ENCODE measurements at regions not wholly inside any gene's neighbourhood (a gene's known extent, or its start where the extent isn't known, plus 50 kb on each side); places are given as distances from the start of the nearest gene placed in this dataset.

- Histone ChIP-seq H3K36me3 (ENCODE audit: control insufficient read depth in 2 of 4, insufficient read depth in 4 of 4, low read length in 3 of 4) (no peaks in the 10 kb centered on the region), H2AFZ (ENCODE audit: low read length) (no peak overlapping the region), H3K27ac (ENCODE audit: low read depth, low read length) (no peak overlapping the region), H3K4ac (replicated peaks; ENCODE audit: insufficient read length, low read depth, low read length) (no peak overlapping the region), H3K79me1 (ENCODE audit: low read depth, low read length) (no peaks in the 10 kb centered on the region), H4K91ac (replicated peaks; ENCODE audit: insufficient read length, low read length) (no peak overlapping the region), H2BK15ac (ENCODE audit: low read length) (no peak overlapping the region), H3K79me2 (ENCODE audit: control insufficient read depth in 1 of 2, insufficient read depth in 2 of 2, low read length in 2 of 2) (no peaks in the 10 kb centered on the region), H3K27me3 (replicated peaks in 1 of 4; ENCODE audit: control insufficient read depth in 3 of 4, extremely low read depth in 1 of 4, insufficient read depth in 3 of 4, low read length in 3 of 4) (no peaks in the 10 kb centered on the region), H4K20me1 (replicated peaks in 1 of 2; ENCODE audit: control insufficient read depth in 1 of 2, insufficient read depth in 2 of 2, low read length in 2 of 2) (no peaks in the 10 kb centered on the region), H3K23ac (ENCODE audit: insufficient read length) (no peak overlapping the region), H2BK5ac (ENCODE audit: low read depth, low read length) (no peak overlapping the region), H3K4me2 (ENCODE audit: insufficient read depth in 1 of 2, low read depth in 2 of 2, low read length in 2 of 2) (no peak overlapping the region), H2BK20ac (ENCODE audit: low read length) (no peak overlapping the region), H3K23me2 (ENCODE audit: low read depth, low read length) (no peaks in the 10 kb centered on the region; the same call in 1 of the 2 replicates), H3K56ac (replicated peaks; ENCODE audit: insufficient read length, low read depth, low read length) (no peak overlapping the region), H3K9ac (replicated peaks in 1 of 4; ENCODE audit: extremely low read depth in 1 of 4, low read depth in 3 of 4, low read length in 3 of 4) (no peak overlapping the region), H4K5ac (ENCODE audit: insufficient read length, low read depth, low read length) (no peak overlapping the region), H3K14ac (ENCODE audit: insufficient read length) (no peak overlapping the region), H3K9me3 (ENCODE audit: insufficient read depth in 2 of 2, low read depth in 1 of 2, low read length in 1 of 2) (no peaks in the 10 kb centered on the region), H2BK12ac (ENCODE audit: low read depth, low read length) (no peak overlapping the region), H3K18ac (ENCODE audit: extremely low read depth, low read length) (no peak overlapping the region), H4K8ac (ENCODE audit: extremely low read depth, insufficient read depth, low read length) (no peak overlapping the region), H3K4me3 (ENCODE audit: extremely low read depth in 1 of 4, insufficient read depth in 2 of 4, low read depth in 3 of 4, low read length in 4 of 4) (no peak overlapping the region), H2BK120ac (replicated peaks; ENCODE audit: low read depth, low read length) (no peak overlapping the region), H2AK5ac (ENCODE audit: low read depth, low read length) (no peak overlapping the region), H3K4me1 (replicated peaks in 1 of 4; ENCODE audit: control insufficient read depth in 3 of 4, insufficient read depth in 4 of 4, low read length in 3 of 4) (no peaks in the 10 kb centered on the region)
- DNase-seq (ENCODE audit: low read depth in 1 of 2, low spot score in 2 of 2) = no peak
- 86% methylated on average over 2 of the region's 2 CpGs; no CpG with 5 or more reads in 1 of the 2 experiments for WGBS, 2 experiments (ENCODE audit: extremely low coverage in 1 of 2, insufficient coverage in 1 of 2, insufficient read length in 1 of 2, insufficient replicate concordance in 2 of 2, low coverage in 1 of 2, low lambda C conversion rate in 2 of 2, missing lambda C conversion rate in 1 of 2)
- no peak for TF ChIP-seq ASH2L (IDR thresholded peaks at IDR 0.05; ENCODE audit: low read length)
- POLR2A ChIA-PET (ENCODE audit: partially characterized antibody) = no interaction called here
- CTCF ChIA-PET (ENCODE audit: partially characterized antibody) = interaction anchor here (0.6 to 1.4 kb wide), 4 partner anchors 14 to 605 kb away, joined by 3 to 4 read pairs (median 3); no protein-coding TSS in a partner anchor
- no peak for FAIRE-seq
Observed at GRCh38 chr11:100472727-100473389, 214.2 kb upstream of the ARHGAP42 start.
